KMS-11 (cell line): ENCODE measurements at regions not wholly inside any gene's neighbourhood (a gene's known extent, or its start where the extent isn't known, plus 50 kb on each side); places are given as distances from the start of the nearest gene placed in this dataset.
"Not testable (repeated sequence)": the region's sequence is repeated elsewhere in the genome, so short reads cannot be mapped to it uniquely, and the experiment has no call there.

ENCODE experiments used
- H2AFZ ChIP-seq: fragments of 200-600 bp; sonication (generic); 2 replicates; pipeline ENCODE4 v1.6.1; 2016; ENCODE audit warnings: antibody characterized with exemption, mixed run types, low read depth
- H3K27ac ChIP-seq: fragments of 200-600 bp; sonication (generic); 2 replicates; pipeline ENCODE4 v1.6.1; 2016; ENCODE audit warnings: mild to moderate bottlenecking, mixed run types
- H3K27me3 ChIP-seq: fragments of 200-600 bp; sonication (generic); 2 replicates; pipeline ENCODE4 v1.6.1; 2017; ENCODE audit warnings: mild to moderate bottlenecking, low read depth, mixed run types, moderate library complexity; ENCODE audit not compliant: insufficient read depth
- H3K36me3 ChIP-seq: fragments of 200-600 bp; sonication (generic); 2 replicates; pipeline ENCODE4 v1.6.1; 2017; ENCODE audit warnings: mild to moderate bottlenecking, mixed run types; ENCODE audit not compliant: insufficient read depth
- H3K4me1 ChIP-seq: fragments of 200-600 bp; sonication (generic); 2 replicates; pipeline ENCODE4 v1.6.1; 2016; ENCODE audit warnings: mild to moderate bottlenecking, low read depth, mixed run types; ENCODE audit not compliant: poor library complexity, severe bottlenecking
- H3K4me2 ChIP-seq: fragments of 200-600 bp; sonication (generic); 2 replicates; pipeline ENCODE4 v1.7.0; 2016; ENCODE audit warnings: mild to moderate bottlenecking, mixed run types
- H3K4me3 ChIP-seq: fragments of 200-600 bp; sonication (generic); IDR thresholded peaks from 2 replicates; pipeline ENCODE4 v1.6.1; 2017; ENCODE audit warnings: low read depth, low read length, mixed read lengths; ENCODE audit not compliant: insufficient read depth
- H3K79me2 ChIP-seq: fragments of 200-600 bp; sonication (generic); 2 replicates; pipeline ENCODE4 v1.6.1; 2016; ENCODE audit warnings: low read depth, mixed run types; ENCODE audit not compliant: insufficient read depth
- H3K9ac ChIP-seq: fragments of 200-600 bp; sonication (generic); 2 replicates; pipeline ENCODE4 v1.6.1; 2016; ENCODE audit warnings: mild to moderate bottlenecking, mixed run types
- H4K20me1 ChIP-seq: fragments of 200-600 bp; sonication (generic); 2 replicates; pipeline ENCODE4 v1.6.1; 2016; ENCODE audit warnings: mild to moderate bottlenecking, mixed run types; ENCODE audit not compliant: insufficient read depth
- CTCF ChIP-seq: fragments of 200-600 bp; sonication (generic); conservative IDR thresholded peaks from 2 replicates; pipeline ENCODE4 v1.6.1; 2017; ENCODE audit warnings: low read depth, mild to moderate bottlenecking, antibody characterized with exemption, low read length, moderate library complexity, mixed read lengths

DNA sequence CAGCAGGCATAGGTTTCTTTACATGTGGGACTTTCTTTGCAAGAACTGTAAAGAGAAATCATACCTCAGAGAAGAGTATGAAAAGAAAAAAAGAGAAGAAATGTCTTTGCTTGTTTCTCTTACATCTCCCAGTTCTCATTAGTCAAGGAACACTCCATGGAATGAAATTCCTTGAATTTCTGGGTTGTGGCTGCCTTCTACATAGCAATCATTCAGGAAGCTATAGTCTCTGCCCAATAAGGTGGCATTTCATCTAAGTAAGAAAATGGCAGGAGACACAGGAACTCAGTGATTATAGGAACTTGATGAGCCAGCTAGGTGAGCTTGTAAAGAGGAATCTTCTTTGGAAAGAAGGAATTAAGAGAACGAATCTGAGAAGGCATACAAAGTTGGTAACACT lies 197.0 kb upstream of the FKBP1C start:
- Histone ChIP-seq H3K27me3 (no peaks in the 10 kb centered on the region), H3K79me2 (no peaks in the 10 kb centered on the region), H3K27ac (no peak overlapping the region), H3K4me1 (no peaks in the 10 kb centered on the region), H3K4me2 (no peak overlapping the region), H3K36me3 (no peaks in the 10 kb centered on the region), H4K20me1 (no peaks in the 10 kb centered on the region), H3K4me3 (no peak overlapping the region), H2AFZ (no peak overlapping the region), H3K9ac (no peak overlapping the region)
- no peak for TF ChIP-seq CTCF

DNA sequence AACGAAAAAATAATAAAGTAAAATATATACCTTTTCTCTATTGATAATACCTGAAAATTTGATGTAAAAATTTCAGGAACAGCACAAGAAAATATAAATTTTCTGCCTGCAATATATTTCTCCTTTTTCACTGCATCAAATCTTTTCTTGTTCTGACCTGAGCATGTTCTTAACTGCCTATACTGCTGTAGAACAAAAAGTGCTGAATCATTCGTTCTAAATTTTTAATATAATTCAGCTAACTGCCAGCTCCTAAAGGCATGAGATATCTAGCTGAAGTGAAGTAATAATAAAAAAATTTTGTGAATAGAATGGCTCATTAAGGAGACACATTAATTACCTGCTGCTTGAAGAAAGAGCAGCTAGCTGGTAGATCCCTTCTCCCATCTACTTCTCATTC lies 188.6 kb upstream of the FKBP1C start:
- Histone ChIP-seq H3K9ac (no peak overlapping the region), H4K20me1 (no peaks in the 10 kb centered on the region), H3K27me3 (no peaks in the 10 kb centered on the region), H3K4me2 (no peak overlapping the region), H3K27ac (no peak overlapping the region), H3K36me3 (no peaks in the 10 kb centered on the region), H3K79me2 (no peaks in the 10 kb centered on the region), H3K4me1 (no peaks in the 10 kb centered on the region), H3K4me3 (no peak overlapping the region), H2AFZ (no peak overlapping the region)
- no peak for TF ChIP-seq CTCF

GRCh38 chr6:63023726-63024125 lies 187.5 kb upstream of the FKBP1C start:
- H3K4me1 ChIP-seq: no peaks in the 10 kb centered on the region
- no peak overlapping the region for H2AFZ ChIP-seq
- TF ChIP-seq CTCF: no peak

DNA sequence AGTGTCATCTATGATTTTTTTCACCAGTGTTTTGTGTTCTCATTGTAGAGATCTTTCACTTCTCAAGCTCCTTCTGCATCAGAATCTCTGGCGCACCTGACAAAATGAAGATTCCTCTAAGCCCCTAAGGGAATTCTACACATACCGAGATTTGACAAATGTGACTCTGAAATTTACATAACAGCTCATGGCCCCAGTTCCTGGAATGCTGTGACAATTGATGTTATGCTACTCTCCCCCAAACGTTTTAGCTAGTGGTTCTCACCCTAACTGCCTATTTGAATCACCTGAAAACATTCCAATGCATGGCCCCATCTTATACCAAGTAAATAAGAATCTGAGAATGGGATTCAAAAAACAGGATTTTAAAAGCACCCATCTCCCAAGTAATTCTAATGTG lies 162.1 kb upstream of the FKBP1C start:
- no peak overlapping the region for H3K9ac ChIP-seq
- TF ChIP-seq CTCF: no peak
- H3K4me2 ChIP-seq: no peak overlapping the region
- no peak overlapping the region for H3K4me3 ChIP-seq
- no peaks in the 10 kb centered on the region for H3K36me3 ChIP-seq
- H3K79me2 ChIP-seq: no peaks in the 10 kb centered on the region
- no peaks in the 10 kb centered on the region for H4K20me1 ChIP-seq
- no peak overlapping the region for H3K27ac ChIP-seq
- no peaks in the 10 kb centered on the region for H3K27me3 ChIP-seq
- H2AFZ ChIP-seq: no peak overlapping the region
- no peaks in the 10 kb centered on the region for H3K4me1 ChIP-seq

More at GRCh38 chr6:63023726-63024125, 187.5 kb upstream of the FKBP1C start:
- H4K20me1 ChIP-seq: no peaks in the 10 kb centered on the region
- no peak overlapping the region for H3K9ac ChIP-seq
- H3K27ac ChIP-seq: no peak overlapping the region
- H3K79me2 ChIP-seq: no peaks in the 10 kb centered on the region
- H3K4me3 ChIP-seq: no peak overlapping the region
- H3K4me2 ChIP-seq: no peak overlapping the region
- no peaks in the 10 kb centered on the region for H3K36me3 ChIP-seq
- no peaks in the 10 kb centered on the region for H3K27me3 ChIP-seq

DNA sequence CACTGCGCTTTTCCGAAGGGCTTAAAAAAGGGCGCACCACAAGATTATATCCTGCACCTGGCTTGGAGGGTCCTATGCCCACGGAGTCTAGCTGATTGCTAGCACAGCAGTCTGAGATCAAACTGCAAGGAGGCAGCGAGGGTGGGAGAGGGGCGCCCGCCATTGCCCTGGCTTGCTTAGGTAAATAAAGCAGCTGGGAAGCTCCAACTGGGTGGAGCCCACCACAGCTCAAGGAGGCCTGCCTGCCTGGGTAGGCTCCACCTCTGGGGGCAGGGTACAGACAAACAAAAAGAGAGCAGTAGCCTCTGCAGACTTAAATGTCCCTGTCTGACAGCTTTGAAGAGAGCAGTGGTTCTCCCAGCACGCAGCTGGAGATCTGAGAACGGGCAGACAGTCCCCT lies 158.1 kb upstream of the FKBP1C start:
- not testable (repeated sequence) for H3K27me3 ChIP-seq, H3K4me2 ChIP-seq, H3K79me2 ChIP-seq, H3K36me3 ChIP-seq, H3K9ac ChIP-seq, H3K4me1 ChIP-seq, H3K27ac ChIP-seq, H2AFZ ChIP-seq, H3K4me3 ChIP-seq, H4K20me1 ChIP-seq
